Osteoblast (primary cell): ENCODE measurements at regions not wholly inside any gene's neighbourhood (a gene's known extent, or its start where the extent isn't known, plus 50 kb on each side); places are given as distances from the start of the nearest gene placed in this dataset.
A peak's percentile ranks its signal among the peaks of the same experiment; 100 is the strongest.

Source experiments
- DNase-seq: peaks from one replicate; pipeline ENCODE4 v3.0.0; 2011; ENCODE audit warnings: low spot score, mixed read lengths; ENCODE audit not compliant: insufficient read length; ENCODE audit errors: missing footprints
- H2AFZ ChIP-seq: 2 replicates; pipeline ENCODE4 v1.6.0; 2011; ENCODE audit warnings: mild to moderate bottlenecking, low read length
- H3K27ac ChIP-seq: 2 replicates; pipeline ENCODE4 v1.5.1; 2011; ENCODE audit warnings: mild to moderate bottlenecking, low read depth, low read length, moderate library complexity
- H3K27me3 ChIP-seq: 2 replicates; pipeline ENCODE4 v1.6.0; 2012; ENCODE audit warnings: mild to moderate bottlenecking, control low read depth, inconsistent platforms, low read length, moderate library complexity; ENCODE audit not compliant: insufficient read depth
- H3K36me3 ChIP-seq: 2 replicates; pipeline ENCODE4 v1.5.1; 2011; ENCODE audit warnings: mild to moderate bottlenecking, low read length, control low read depth, moderate library complexity; ENCODE audit not compliant: insufficient read depth
- H3K4me1 ChIP-seq: 2 replicates; pipeline ENCODE4 v1.5.1; 2011; ENCODE audit warnings: mild to moderate bottlenecking, low read length, control low read depth, moderate library complexity; ENCODE audit not compliant: insufficient read depth
- H3K4me2 ChIP-seq: 2 replicates; pipeline ENCODE4 v1.6.0; 2011; ENCODE audit warnings: mild to moderate bottlenecking, low read length; ENCODE audit not compliant: insufficient read depth
- H3K4me3 ChIP-seq: fragments of 200-600 bp; sonication (generic); 3 replicates; pipeline ENCODE4 v1.5.1; 2012; ENCODE audit warnings: mild to moderate bottlenecking, low read length, inconsistent platforms; ENCODE audit not compliant: insufficient read depth
- H3K79me2 ChIP-seq: 2 replicates; pipeline ENCODE4 v1.6.0; 2012; ENCODE audit warnings: mild to moderate bottlenecking, low read length, control low read depth, inconsistent platforms; ENCODE audit not compliant: insufficient read depth
- H3K9me3 ChIP-seq: 2 replicates; pipeline ENCODE4 v1.5.1; 2011; ENCODE audit warnings: low read depth, low read length, control low read depth
- H4K20me1 ChIP-seq: 2 replicates; pipeline ENCODE4 v1.6.0; 2012; ENCODE audit warnings: mild to moderate bottlenecking, low read length, control low read depth; ENCODE audit not compliant: insufficient read depth
- CTCF ChIP-seq: IDR thresholded peaks from 2 replicates; pipeline ENCODE4 v1.5.1; 2011; ENCODE audit warnings: mild to moderate bottlenecking, low read depth, low read length, moderate library complexity; ENCODE audit errors: extremely low read depth

GRCh38 chr22:47551431-47551775 lies 789.0 kb downstream of the TBC1D22A start:
- Histone ChIP-seq H3K79me2 (no peaks in the 10 kb centered on the region), H3K36me3 (no peaks in the 10 kb centered on the region), H3K4me1 (no peaks in the 10 kb centered on the region), H3K27me3 (no peaks in the 10 kb centered on the region), H3K4me3 (no peak overlapping the region), H3K27ac (no peak overlapping the region), H3K9me3 (no peaks in the 10 kb centered on the region), H2AFZ (no peak overlapping the region), H4K20me1 (no peaks in the 10 kb centered on the region), H3K4me2 (no peak overlapping the region)
- peak; percentile 50 for DNase-seq
- TF ChIP-seq CTCF, result no peak

DNA sequence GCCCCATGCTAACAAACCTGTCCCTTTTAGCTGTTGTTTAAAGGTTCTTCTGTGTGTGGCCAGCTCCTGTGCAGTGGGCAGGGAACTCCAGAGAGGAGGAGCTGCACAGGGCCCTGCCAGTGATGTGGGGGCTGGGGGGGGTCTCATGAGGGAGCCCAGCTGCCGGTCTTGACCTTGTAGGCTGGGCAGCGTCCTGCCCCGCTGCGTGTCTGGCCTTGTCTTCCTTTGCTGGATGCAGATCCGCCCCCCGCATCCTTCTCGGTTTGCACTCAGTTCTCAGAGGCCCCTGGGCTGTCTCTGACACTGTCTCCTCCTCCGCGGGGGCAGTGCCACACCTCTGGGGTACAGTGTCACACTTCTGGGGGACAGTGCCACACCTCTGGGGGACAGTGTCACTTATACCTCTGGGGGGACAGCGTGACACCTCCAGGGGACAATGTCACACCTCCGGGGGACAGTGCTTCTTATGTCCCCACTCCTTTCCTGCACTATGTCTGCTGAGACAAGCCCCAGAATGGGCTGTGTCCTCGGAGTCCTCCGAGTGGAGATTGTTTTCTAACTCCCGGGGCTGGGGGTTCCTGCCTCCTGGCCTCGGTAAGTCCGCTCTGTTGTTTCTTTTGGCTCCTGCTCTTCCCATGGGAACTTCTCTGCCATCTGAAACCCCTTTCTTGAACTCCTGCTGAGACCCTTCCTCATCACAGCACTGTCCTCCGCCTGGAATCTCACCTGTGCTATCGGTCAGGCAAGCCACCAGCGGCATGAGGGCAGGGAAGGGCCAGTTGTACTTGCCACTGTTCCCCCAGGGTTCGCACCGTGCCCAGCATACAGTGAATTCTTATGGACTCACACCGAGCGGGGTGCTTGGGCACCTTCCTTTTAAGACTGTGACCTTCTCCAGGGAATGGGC lies 788.3 kb downstream of the TBC1D22A start:
- peak; percentile 56 for DNase-seq
- H4K20me1 ChIP-seq, result no peaks in the 10 kb centered on the region
- no peaks in the 10 kb centered on the region for H3K36me3 ChIP-seq
- no peak overlapping the region for H3K4me3 ChIP-seq
- H3K27ac ChIP-seq, result no peak overlapping the region
- H3K4me1 ChIP-seq, result no peaks in the 10 kb centered on the region
- H3K4me2 ChIP-seq, result no peak overlapping the region
- no peaks in the 10 kb centered on the region for H3K27me3 ChIP-seq
- no peak for TF ChIP-seq CTCF
- no peaks in the 10 kb centered on the region for H3K79me2 ChIP-seq
- H2AFZ ChIP-seq, result no peak overlapping the region
- peaks cover 4% of the 10 kb centered on the region for H3K9me3 ChIP-seq

DNA sequence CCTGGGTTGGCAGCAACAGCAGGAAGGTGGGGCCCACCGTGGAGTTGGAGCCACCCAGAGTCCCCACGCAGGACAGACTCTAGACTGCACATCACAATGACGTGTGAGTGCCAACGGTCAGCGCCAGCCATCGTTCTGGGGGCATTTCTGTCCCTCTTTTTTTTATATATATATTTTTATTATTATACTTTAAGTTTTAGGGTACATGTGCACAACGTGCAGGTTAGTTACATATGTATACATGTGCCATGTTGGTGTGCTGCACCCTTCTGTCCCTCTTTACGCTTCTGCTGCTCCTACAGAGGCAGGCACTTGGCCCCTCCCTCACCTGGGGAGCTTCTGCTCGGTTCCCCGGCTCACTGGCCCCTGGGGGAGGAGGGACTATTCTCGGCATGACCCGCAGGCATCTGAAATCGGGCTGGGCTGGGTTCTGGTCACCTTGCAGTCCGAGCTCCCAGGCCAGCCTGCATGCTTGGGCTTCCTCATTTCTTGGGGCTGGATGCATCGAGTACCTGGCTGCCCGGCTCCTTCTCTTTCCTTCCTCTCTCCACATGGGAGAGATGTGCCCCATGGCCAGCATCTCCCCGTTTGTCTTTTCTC lies 787.4 kb downstream of the TBC1D22A start:
- Histone ChIP-seq H3K79me2 (no peaks in the 10 kb centered on the region), H3K27ac (no peak overlapping the region), H3K4me2 (no peak overlapping the region), H3K36me3 (no peaks in the 10 kb centered on the region), H4K20me1 (no peaks in the 10 kb centered on the region), H3K4me3 (no peak overlapping the region), H3K27me3 (no peaks in the 10 kb centered on the region), H2AFZ (no peak overlapping the region), H3K4me1 (no peaks in the 10 kb centered on the region), H3K9me3 (peaks cover 4% of the 10 kb centered on the region)
- no peak for TF ChIP-seq CTCF
- no peak for DNase-seq
